ENCODE measurements at regions not wholly inside any gene's neighbourhood (a gene's known extent, or its start where the extent isn't known, plus 50 kb on each side); places are given as distances from the start of the nearest gene placed in this dataset.
"Not testable (repeated sequence)": the region's sequence is repeated elsewhere in the genome, so short reads cannot be mapped to it uniquely, and the experiment has no call there.

- DNase-seq (ENCODE audit: low read depth), result no peak
These were observed 119.7 kb downstream of the DTL start for GRCh38 chr1:212155219-212155618.

GRCh38 chr1:212157252-212157651 lies 121.7 kb downstream of the DTL start:
- DNase-seq (ENCODE audit: low read depth), result no peak

GRCh38 chr1:212158912-212159796 lies 123.6 kb downstream of the DTL start:
- no peak for DNase-seq (ENCODE audit: low read depth)

GRCh38 chr1:212161231-212161781 lies 123.9 kb upstream of the PPP2R5A start:
- DNase-seq (ENCODE audit: low read depth), result peak; percentile 72

GRCh38 chr1:212162635-212163034 lies 122.6 kb upstream of the PPP2R5A start:
- no peak for DNase-seq (ENCODE audit: low read depth)

- DNase-seq (ENCODE audit: low read depth), result no peak
These were observed 120.9 kb upstream of the PPP2R5A start for GRCh38 chr1:212164095-212164872.

GRCh38 chr1:212166244-212166643 lies 119.0 kb upstream of the PPP2R5A start:
- DNase-seq (ENCODE audit: low read depth), result no peak

- no peak for DNase-seq (ENCODE audit: low read depth)
These were observed 118.6 kb upstream of the PPP2R5A start for GRCh38 chr1:212166644-212167043.

- no peak for DNase-seq (ENCODE audit: low read depth)
These were observed 118.1 kb upstream of the PPP2R5A start for GRCh38 chr1:212167098-212167497.

- no peak for DNase-seq (ENCODE audit: low read depth)
These were observed 111.6 kb upstream of the PPP2R5A start for GRCh38 chr1:212173567-212173966.

- DNase-seq (ENCODE audit: low read depth), result not testable (repeated sequence)
These were observed 110.9 kb upstream of the PPP2R5A start for GRCh38 chr1:212174295-212174694.

GRCh38 chr1:212177542-212177941 lies 107.7 kb upstream of the PPP2R5A start:
- DNase-seq (ENCODE audit: low read depth), result no peak

- DNase-seq (ENCODE audit: low read depth), result no peak
These were observed 106.4 kb upstream of the PPP2R5A start for GRCh38 chr1:212178851-212179250.

GRCh38 chr1:212179394-212180076 lies 105.7 kb upstream of the PPP2R5A start:
- peak; percentile 88 for DNase-seq (ENCODE audit: low read depth)

GRCh38 chr1:212181015-212181882 lies 104.0 kb upstream of the PPP2R5A start:
- no peak for DNase-seq (ENCODE audit: low read depth)

GRCh38 chr1:212182171-212182570 lies 103.0 kb upstream of the PPP2R5A start:
- no peak for DNase-seq (ENCODE audit: low read depth)

GRCh38 chr1:212182579-212182978 lies 102.6 kb upstream of the PPP2R5A start:
- DNase-seq (ENCODE audit: low read depth), result no peak

GRCh38 chr1:212186427-212187207 lies 98.6 kb upstream of the PPP2R5A start:
- no peak for DNase-seq (ENCODE audit: low read depth)

- DNase-seq (ENCODE audit: low read depth), result no peak
These were observed 96.4 kb upstream of the PPP2R5A start for GRCh38 chr1:212188599-212189351.

- DNase-seq (ENCODE audit: low read depth), result no peak
These were observed 95.9 kb upstream of the PPP2R5A start for GRCh38 chr1:212189352-212189738.

Data from HS-5 (cell line).